HCT116 (cell line): ENCODE measurements at regions not wholly inside any gene's neighbourhood (a gene's known extent, or its start where the extent isn't known, plus 50 kb on each side); places are given as distances from the start of the nearest gene placed in this dataset.

ENCODE experiments used
- ATAC-seq: fragments of 200-7000 bp; cut with Tn5 transposase; 2 replicates; pipeline ENCODE4 v1.9.1; 2020; ENCODE audit warnings: mild to moderate bottlenecking, moderate library complexity
- BruUV-seq: library from RNA; stranded (reverse); fragments of 400-500 nt; replicated peaks from 2 replicates; lab custom pipeline; 2021; lab: Mats Ljungman, UMichigan
- CTCF ChIA-PET: fragments of 300-600 bp; sonication (Branson Sonifier 250); formaldehyde crosslinking; loops from one replicate; lab custom pipeline; 2021; ENCODE audit warnings: antibody characterized with exemption; lab: Charles Lee
- POLR2A ChIA-PET: fragments of 300-600, 350-600 bp; sonication (Branson Sonifier 250); formaldehyde crosslinking; loops from one replicate; lab custom pipeline; 2021; ENCODE audit warnings: antibody characterized with exemption; lab: Charles Lee
- RAD21 ChIA-PET, 2 experiments: fragments of 300-600 bp; sonication (Branson Sonifier 250); formaldehyde crosslinking; loops; one replicate each; lab custom pipeline; 2023; ENCODE audit warnings: low total read pairs in 2 of 2; ENCODE audit not compliant: uncharacterized antibody in 2 of 2, unreplicated experiment in 2 of 2, low non-redundant PET in 1 of 2; lab: Charles Lee
- DNase-seq: peaks from one replicate; pipeline ENCODE4 v3.0.0-alpha.2; 2010; ENCODE audit warnings: low read depth, low spot score
- H2AFZ ChIP-seq: fragments of 200-600 bp; shearing (Covaris generic), sonication (generic); 2 replicates; pipeline ENCODE4 v1.6.1; 2017; ENCODE audit warnings: low read depth, mixed run types, mixed read lengths, antibody characterized with exemption, low read length; ENCODE audit not compliant: poor library complexity, severe bottlenecking
- H3K27ac ChIP-seq: 2 replicates; pipeline ENCODE4 v1.5.1; 2012; ENCODE audit warnings: low read depth, low read length
- H3K27me3 ChIP-seq: fragments of 200-600 bp; sonication (generic); 2 replicates; pipeline ENCODE4 v1.6.1; 2016; ENCODE audit warnings: mixed run types, low read length, mixed read lengths; ENCODE audit not compliant: insufficient read depth
- H3K36me3 ChIP-seq, 2 experiments: fragments of 200-500 bp in 1 of 2; fragments of 200-600 bp in 1 of 2; sonication (Bioruptor generic) in 1 of 2; sonication (generic) in 1 of 2; 2 replicates each; pipeline versions ENCODE4 v1.5.1 to v1.6.1; 2014 to 2016; ENCODE audit warnings: low read length in 2 of 2, inconsistent platforms in 1 of 2, mixed read lengths in 1 of 2, mixed run types in 1 of 2; ENCODE audit not compliant: insufficient read depth in 2 of 2, control insufficient read depth in 1 of 2
- H3K4me1 ChIP-seq, 2 experiments: fragments of 200-600 bp in 1 of 2; sonication (generic) in 1 of 2; 2 replicates each; pipeline versions ENCODE4 v1.5.1 to v1.6.1; 2012 to 2017; ENCODE audit warnings: low read length in 2 of 2, inconsistent platforms in 1 of 2, mild to moderate bottlenecking in 1 of 2, mixed read lengths in 1 of 2, mixed run types in 1 of 2, moderate library complexity in 1 of 2; ENCODE audit not compliant: insufficient read depth in 2 of 2, control insufficient read depth in 1 of 2
- H3K4me2 ChIP-seq: fragments of 200-600 bp; sonication (generic); 2 replicates; pipeline ENCODE4 v1.6.1; 2017; ENCODE audit warnings: mixed run types, low read length, mixed read lengths
- H3K4me3 ChIP-seq, 2 experiments: fragments of 200-600 bp in 1 of 2; sonication (generic) in 1 of 2; replicated peaks in 1 of 2; 2 replicates each; pipeline ENCODE4 v1.5.1; 2011 to 2016; ENCODE audit warnings: low read length in 2 of 2, control low read depth in 1 of 2, low read depth in 1 of 2, mild to moderate bottlenecking in 1 of 2, mixed read lengths in 1 of 2, mixed run types in 1 of 2
- H3K79me2 ChIP-seq: fragments of 200-600 bp; sonication (generic); 2 replicates; pipeline ENCODE4 v1.6.1; 2017; ENCODE audit warnings: mild to moderate bottlenecking, mixed run types, low read length, moderate library complexity, mixed read lengths; ENCODE audit not compliant: insufficient read depth
- H3K9ac ChIP-seq: fragments of 200-600 bp; sonication (generic); 2 replicates; pipeline ENCODE4 v1.6.1; 2016; ENCODE audit warnings: low read length, mixed read lengths
- H3K9me2 ChIP-seq: fragments of 200-600 bp; sonication (generic), shearing (Covaris generic); 2 replicates; pipeline ENCODE4 v1.6.1; 2017; ENCODE audit warnings: mixed run types, mild to moderate bottlenecking, moderate library complexity; ENCODE audit not compliant: insufficient read depth
- H3K9me3 ChIP-seq, 2 experiments: fragments of 200-500 bp in 1 of 2; fragments of 200-600 bp in 1 of 2; sonication (Bioruptor generic) in 1 of 2; sonication (generic) in 1 of 2; 2 replicates each; pipeline ENCODE4 v1.6.1; 2014 to 2017; ENCODE audit warnings: low read length in 2 of 2, mixed read lengths in 2 of 2, inconsistent platforms in 1 of 2, low read depth in 1 of 2, mild to moderate bottlenecking in 1 of 2, mixed run types in 1 of 2, moderate library complexity in 1 of 2; ENCODE audit not compliant: control insufficient read depth in 1 of 2, insufficient read depth in 1 of 2
- H4K20me1 ChIP-seq: fragments of 200-600 bp; sonication (generic), shearing (Covaris generic); 2 replicates; pipeline ENCODE4 v1.6.1; 2017; ENCODE audit warnings: mixed run types, mild to moderate bottlenecking, moderate library complexity; ENCODE audit not compliant: insufficient read depth
- CBX3 ChIP-seq: IDR thresholded peaks from 2 replicates; pipeline ENCODE4 v1.6.1; 2012; ENCODE audit warnings: low read depth
- CEBPB ChIP-seq: IDR thresholded peaks from 2 replicates; pipeline ENCODE4 v1.6.1; 2012; ENCODE audit warnings: low read depth
- EGR1 ChIP-seq: IDR thresholded peaks from 2 replicates; pipeline ENCODE4 v1.6.1; 2012; ENCODE audit warnings: low read depth
- ELF1 ChIP-seq: IDR thresholded peaks from 2 replicates; pipeline ENCODE4 v1.6.1; 2012; ENCODE audit warnings: low read depth, borderline replicate concordance
- EZH2 ChIP-seq: fragments of 200-600 bp; sonication (generic); IDR thresholded peaks from 2 replicates; pipeline ENCODE4 v1.6.1; 2017; ENCODE audit warnings: antibody characterized with exemption, mixed run types
- EZH2phosphoT487 ChIP-seq: fragments of 200-600 bp; IDR thresholded peaks from 2 replicates; pipeline ENCODE4 v1.6.1; 2018; ENCODE audit warnings: antibody characterized with exemption, borderline replicate concordance
- FOSL1 ChIP-seq: IDR thresholded peaks from 2 replicates; pipeline ENCODE4 v1.6.1; 2012; ENCODE audit warnings: low read depth
- JUND ChIP-seq: IDR thresholded peaks from 2 replicates; pipeline ENCODE4 v1.6.1; 2012
- POLR2A ChIP-seq: IDR thresholded peaks from 2 replicates; pipeline ENCODE4 v1.7.0; 2011; ENCODE audit warnings: borderline replicate concordance; ENCODE audit not compliant: insufficient read depth, insufficient read length; ENCODE audit errors: extremely low read depth
- RAD21 ChIP-seq: IDR thresholded peaks from 2 replicates; pipeline ENCODE4 v1.6.1; 2012; ENCODE audit warnings: low read depth, mild to moderate bottlenecking
- SIN3A ChIP-seq: IDR thresholded peaks from 2 replicates; pipeline ENCODE4 v1.6.1; 2012; ENCODE audit warnings: low read depth
- SRF ChIP-seq: IDR thresholded peaks from 2 replicates; pipeline ENCODE4 v1.6.1; 2012; ENCODE audit warnings: low read depth
- TCF7L2 ChIP-seq: IDR thresholded peaks from 2 replicates; pipeline ENCODE4 v1.7.0; 2011; ENCODE audit warnings: borderline replicate concordance, inconsistent platforms; ENCODE audit not compliant: insufficient read depth, insufficient read length; ENCODE audit errors: extremely low read depth
- YY1 ChIP-seq: IDR thresholded peaks from 2 replicates; pipeline ENCODE4 v1.6.1; 2011; ENCODE audit warnings: low read length, low read depth, moderate library complexity, mild to moderate bottlenecking; ENCODE audit not compliant: insufficient replicate concordance; ENCODE audit errors: extremely low read depth
- ZFX ChIP-seq: fragments of 450-650 bp; IDR thresholded peaks from 2 replicates; pipeline ENCODE4 v1.6.1; 2017
- ZNF274 ChIP-seq: fragments of 200-500 bp; sonication (Bioruptor generic); IDR thresholded peaks from 2 replicates; pipeline ENCODE4 v1.6.1; 2014; ENCODE audit warnings: mild to moderate bottlenecking, low read depth, low read length, inconsistent platforms
- intact Hi-C: fragments of 100-400 bp; cut with micrococcal nuclease; formaldehyde crosslinking; loops from 2 replicates; pipeline ENCODE4 v1.10.0; 2022
- TF ChIP-seq, protein P1 (sequence below), 3 experiments: fragments of 200-600 bp in 1 of 3; sonication (generic) in 1 of 3; IDR thresholded peaks in 2 of 3; conservative IDR thresholded peaks in 1 of 3; 2 replicates each; pipeline ENCODE4 v1.5.1; 2012 to 2017; ENCODE audit warnings: low read depth in 2 of 3, low read length in 2 of 3, antibody characterized with exemption in 1 of 3, borderline replicate concordance in 1 of 3, control low read depth in 1 of 3, mild to moderate bottlenecking in 1 of 3, mixed read lengths in 1 of 3, mixed run types in 1 of 3, moderate library complexity in 1 of 3; ENCODE audit not compliant: insufficient read depth in 1 of 3
- TF ChIP-seq, protein P2 (sequence below): IDR thresholded peaks from 2 replicates; pipeline ENCODE4 v1.6.1; 2012

DNA sequence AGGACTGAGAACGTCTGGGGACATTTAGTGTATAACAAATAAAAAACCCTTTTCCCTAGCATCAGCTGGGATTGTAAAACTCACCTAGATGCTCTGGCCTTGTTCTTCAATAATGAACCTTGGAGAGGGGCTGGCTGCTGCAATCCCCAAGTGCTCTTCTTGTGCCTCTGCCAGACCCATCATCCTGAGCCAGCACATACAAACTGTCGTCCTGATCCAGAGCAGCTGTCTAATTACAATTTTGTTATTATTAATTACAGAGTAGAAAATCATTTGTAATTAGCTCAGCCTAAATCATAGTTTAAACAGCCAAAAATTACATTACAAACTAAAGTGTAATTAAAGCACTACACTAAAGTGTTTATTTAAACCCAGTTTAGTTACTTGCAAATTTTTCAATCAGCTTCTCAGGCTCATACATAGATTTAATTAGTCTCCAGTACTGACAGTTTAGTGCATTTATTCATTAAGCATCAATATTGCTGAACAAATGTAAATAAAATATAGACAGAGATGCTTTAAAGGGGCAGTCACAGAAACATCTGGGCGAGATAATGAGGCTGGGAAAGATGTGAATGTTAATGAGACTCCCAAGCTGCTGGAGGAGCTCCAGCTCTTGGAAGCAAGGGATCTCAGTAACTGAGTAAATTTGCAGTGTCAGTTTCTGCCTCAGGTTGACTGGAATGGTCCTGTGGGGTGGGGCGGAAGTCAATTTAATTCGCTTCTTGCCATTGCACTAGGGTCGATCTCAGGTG is 632.3 kb upstream of the TLE4 start:
- no peak overlapping the region for H3K27ac ChIP-seq
- H3K79me2 ChIP-seq: no peaks in the 10 kb centered on the region
- no peaks in the 10 kb centered on the region for H3K27me3 ChIP-seq
- H3K9ac ChIP-seq: no peak overlapping the region
- ATAC-seq (no peak), DNase-seq (no peak)
- BruUV-seq: no TSS peak
- RAD21 ChIA-PET: no interaction called here
- no peaks in the 10 kb centered on the region for H3K9me3 ChIP-seq
- H3K4me2 ChIP-seq: no peak overlapping the region
- H3K4me3 ChIP-seq: no peak overlapping the region
- CTCF ChIA-PET: no interaction called here
- no peak overlapping the region for H2AFZ ChIP-seq
- no peaks in the 10 kb centered on the region for H4K20me1 ChIP-seq
- no peaks in the 10 kb centered on the region for H3K36me3 ChIP-seq
- POLR2A ChIA-PET: no interaction called here
- H3K9me2 ChIP-seq: no peaks in the 10 kb centered on the region
- H3K4me1 ChIP-seq: no peaks in the 10 kb centered on the region
- intact Hi-C loops: no loop called here
- TF ChIP-seq SIN3A: no peak
- no peak for TF ChIP-seq EZH2
- TF ChIP-seq JUND: no peak
- TF ChIP-seq SRF: no peak
- TF ChIP-seq CEBPB: no peak
- TF ChIP-seq POLR2A: no peak
- TF ChIP-seq ZNF274: no peak
- no peak for TF ChIP-seq RAD21
- TF ChIP-seq TCF7L2: no peak
- no peak for TF ChIP-seq FOSL1
- no peak for TF ChIP-seq ELF1
- no peak for TF ChIP-seq CBX3
- TF ChIP-seq YY1: no peak
- no peak for TF ChIP-seq EGR1
- TF ChIP-seq ZFX: no peak
- TF ChIP-seq, protein P1, sequence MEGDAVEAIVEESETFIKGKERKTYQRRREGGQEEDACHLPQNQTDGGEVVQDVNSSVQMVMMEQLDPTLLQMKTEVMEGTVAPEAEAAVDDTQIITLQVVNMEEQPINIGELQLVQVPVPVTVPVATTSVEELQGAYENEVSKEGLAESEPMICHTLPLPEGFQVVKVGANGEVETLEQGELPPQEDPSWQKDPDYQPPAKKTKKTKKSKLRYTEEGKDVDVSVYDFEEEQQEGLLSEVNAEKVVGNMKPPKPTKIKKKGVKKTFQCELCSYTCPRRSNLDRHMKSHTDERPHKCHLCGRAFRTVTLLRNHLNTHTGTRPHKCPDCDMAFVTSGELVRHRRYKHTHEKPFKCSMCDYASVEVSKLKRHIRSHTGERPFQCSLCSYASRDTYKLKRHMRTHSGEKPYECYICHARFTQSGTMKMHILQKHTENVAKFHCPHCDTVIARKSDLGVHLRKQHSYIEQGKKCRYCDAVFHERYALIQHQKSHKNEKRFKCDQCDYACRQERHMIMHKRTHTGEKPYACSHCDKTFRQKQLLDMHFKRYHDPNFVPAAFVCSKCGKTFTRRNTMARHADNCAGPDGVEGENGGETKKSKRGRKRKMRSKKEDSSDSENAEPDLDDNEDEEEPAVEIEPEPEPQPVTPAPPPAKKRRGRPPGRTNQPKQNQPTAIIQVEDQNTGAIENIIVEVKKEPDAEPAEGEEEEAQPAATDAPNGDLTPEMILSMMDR (IDR thresholded peaks at IDR 0.05 in 2 of 3, conservative IDR thresholded peaks at IDR 0.05 in 1 of 3; ENCODE audit: borderline replicate concordance in 1 of 3, insufficient read depth in 1 of 3, low read depth in 2 of 3, low read length in 2 of 3): no peak
- TF ChIP-seq, protein P2, sequence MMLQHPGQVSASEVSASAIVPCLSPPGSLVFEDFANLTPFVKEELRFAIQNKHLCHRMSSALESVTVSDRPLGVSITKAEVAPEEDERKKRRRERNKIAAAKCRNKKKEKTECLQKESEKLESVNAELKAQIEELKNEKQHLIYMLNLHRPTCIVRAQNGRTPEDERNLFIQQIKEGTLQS: no peak
- no peak for TF ChIP-seq EZH2phosphoT487
